H1 (cell line): ENCODE measurements at regions not wholly inside any gene's neighbourhood (a gene's known extent, or its start where the extent isn't known, plus 50 kb on each side); places are given as distances from the start of the nearest gene placed in this dataset.

Experiments used
- E2F6 ChIP-seq: IDR thresholded peaks from 2 replicates; pipeline ENCODE4 v1.6.1; 2012; ENCODE audit warnings: inconsistent platforms
- EP300 ChIP-seq, 2 experiments: IDR thresholded peaks; 1 replicate in 1 of 2; 2 replicates in 1 of 2; pipeline ENCODE4 v1.6.1; 2011 to 2012; ENCODE audit warnings: low read depth in 2 of 2, low read length in 2 of 2, mild to moderate bottlenecking in 2 of 2, borderline replicate concordance in 1 of 2, inconsistent platforms in 1 of 2, moderate library complexity in 1 of 2
- RBBP5 ChIP-seq: IDR thresholded peaks from 2 replicates; pipeline ENCODE4 v1.7.1; 2012; ENCODE audit warnings: low read depth, mild to moderate bottlenecking, inconsistent platforms, low read length, moderate library complexity, borderline replicate concordance

DNA sequence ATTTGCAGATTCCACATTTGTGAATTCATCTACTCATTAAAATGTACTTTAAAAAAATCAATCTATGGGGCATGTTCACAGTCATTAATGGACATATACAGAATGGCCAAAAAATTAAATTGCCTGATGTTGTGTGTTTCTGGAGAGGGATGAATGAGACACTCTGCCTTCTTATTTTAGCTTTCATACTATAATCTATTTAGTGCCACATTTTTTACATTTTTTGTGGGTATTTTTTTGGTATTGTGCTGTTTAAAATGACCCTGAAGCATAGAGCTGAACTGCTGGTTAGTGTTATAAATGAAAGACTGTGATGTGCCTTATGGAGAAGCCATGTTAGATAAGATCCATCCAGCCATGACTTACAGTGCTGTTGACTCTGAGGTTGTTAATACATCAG lies 961.8 kb upstream of the LRRN3 start (continued):
- TF ChIP-seq RBBP5 (no peak), E2F6 (no peak), EP300 (IDR thresholded peaks at IDR 0.05; ENCODE audit: borderline replicate concordance in 1 of 2, low read depth in 2 of 2, low read length in 2 of 2) (no peak)
